GM12874 (cell line): ENCODE measurements at regions not wholly inside any gene's neighbourhood (a gene's known extent, or its start where the extent isn't known, plus 50 kb on each side); places are given as distances from the start of the nearest gene placed in this dataset.

Source experiments
- CTCF ChIP-seq: IDR thresholded peaks from 2 replicates; pipeline ENCODE4 v1.5.1; 2011; ENCODE audit warnings: low read depth, mild to moderate bottlenecking, control low read depth, low read length, moderate library complexity; ENCODE audit not compliant: insufficient read depth

- no peak for TF ChIP-seq CTCF
These were observed 98.9 kb upstream of the PLEKHG7 start for GRCh38 chr12:92603741-92604432.

- TF ChIP-seq CTCF, result no peak
These were observed 99.7 kb upstream of the PLEKHG7 start for GRCh38 chr12:92602930-92603623.

GRCh38 chr12:92602476-92602875, 100.3 kb upstream of the PLEKHG7 start:
- TF ChIP-seq CTCF, result no peak

- TF ChIP-seq CTCF, result no peak
These were observed 101.1 kb upstream of the PLEKHG7 start for GRCh38 chr12:92601680-92602079.

GRCh38 chr12:92601176-92601575, 101.6 kb upstream of the PLEKHG7 start:
- TF ChIP-seq CTCF, result no peak

- TF ChIP-seq CTCF, result no peak
These were observed 102.7 kb upstream of the PLEKHG7 start for GRCh38 chr12:92600052-92600451.

- no peak for TF ChIP-seq CTCF
These were observed 104.8 kb upstream of the PLEKHG7 start for GRCh38 chr12:92597997-92598396.
